Choroid plexus epithelial cell (primary cell): ENCODE measurements at regions not wholly inside any gene's neighbourhood (a gene's known extent, or its start where the extent isn't known, plus 50 kb on each side); places are given as distances from the start of the nearest gene placed in this dataset.
A peak's percentile ranks its signal among the peaks of the same experiment; 100 is the strongest.
"Not testable (repeated sequence)": the region's sequence is repeated elsewhere in the genome, so short reads cannot be mapped to it uniquely, and the experiment has no call there.

Experiments
- DNase-seq: peaks from one replicate; pipeline ENCODE4 v3.0.0-alpha.2; 2010; ENCODE audit warnings: low read depth
- H3K4me3 ChIP-seq: 2 replicates; pipeline ENCODE4 v1.5.1; 2011; ENCODE audit warnings: low read depth, mild to moderate bottlenecking, control low read depth, low read length, moderate library complexity
- TF ChIP-seq, protein P1 (sequence below): conservative IDR thresholded peaks from 2 replicates; pipeline ENCODE4 v1.5.1; 2011; ENCODE audit warnings: low read depth, mild to moderate bottlenecking, control low read depth, inconsistent platforms, low read length, moderate library complexity

DNA sequence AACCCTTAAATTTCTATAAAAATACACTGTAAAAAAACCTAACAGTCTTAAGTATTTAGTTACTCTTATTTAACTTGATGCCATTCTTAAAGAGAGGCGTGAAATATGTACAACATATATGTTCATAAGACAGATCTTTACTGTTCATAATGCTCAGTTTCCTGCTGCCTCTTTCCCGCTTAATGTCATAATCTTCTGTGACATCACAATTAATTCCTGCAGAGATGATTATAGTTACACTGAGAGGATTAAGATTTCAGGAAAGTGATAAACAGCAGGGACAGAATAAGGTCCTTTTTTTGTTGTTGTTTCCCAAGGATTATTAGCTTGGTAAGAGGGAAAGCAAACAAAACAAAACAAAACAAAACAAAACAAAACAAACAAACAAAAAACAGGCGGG is 801.4 kb downstream of the FLRT2 start:
- DNase-seq: no peak
- TF ChIP-seq, protein P1, sequence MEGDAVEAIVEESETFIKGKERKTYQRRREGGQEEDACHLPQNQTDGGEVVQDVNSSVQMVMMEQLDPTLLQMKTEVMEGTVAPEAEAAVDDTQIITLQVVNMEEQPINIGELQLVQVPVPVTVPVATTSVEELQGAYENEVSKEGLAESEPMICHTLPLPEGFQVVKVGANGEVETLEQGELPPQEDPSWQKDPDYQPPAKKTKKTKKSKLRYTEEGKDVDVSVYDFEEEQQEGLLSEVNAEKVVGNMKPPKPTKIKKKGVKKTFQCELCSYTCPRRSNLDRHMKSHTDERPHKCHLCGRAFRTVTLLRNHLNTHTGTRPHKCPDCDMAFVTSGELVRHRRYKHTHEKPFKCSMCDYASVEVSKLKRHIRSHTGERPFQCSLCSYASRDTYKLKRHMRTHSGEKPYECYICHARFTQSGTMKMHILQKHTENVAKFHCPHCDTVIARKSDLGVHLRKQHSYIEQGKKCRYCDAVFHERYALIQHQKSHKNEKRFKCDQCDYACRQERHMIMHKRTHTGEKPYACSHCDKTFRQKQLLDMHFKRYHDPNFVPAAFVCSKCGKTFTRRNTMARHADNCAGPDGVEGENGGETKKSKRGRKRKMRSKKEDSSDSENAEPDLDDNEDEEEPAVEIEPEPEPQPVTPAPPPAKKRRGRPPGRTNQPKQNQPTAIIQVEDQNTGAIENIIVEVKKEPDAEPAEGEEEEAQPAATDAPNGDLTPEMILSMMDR: no peak
- no peak overlapping the region for H3K4me3 ChIP-seq

DNA sequence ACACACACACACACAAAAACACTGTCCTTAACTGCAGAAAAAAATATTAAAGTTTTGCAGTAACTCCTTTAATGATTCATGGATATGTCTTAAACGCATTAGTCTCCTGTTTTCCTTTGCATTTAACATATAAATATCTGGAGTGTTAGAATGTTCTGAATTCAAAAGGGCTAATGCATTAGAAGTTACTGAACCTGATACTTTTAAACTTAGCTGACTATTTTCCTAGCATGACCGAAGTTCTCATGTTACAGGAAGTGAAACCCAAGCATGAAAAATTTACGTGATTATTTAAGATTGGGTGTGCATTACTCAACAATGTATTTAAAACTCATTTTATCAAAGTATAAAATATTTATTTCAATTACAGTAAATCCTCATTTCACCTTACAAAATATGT is 791.2 kb downstream of the FLRT2 start:
- peak; percentile 51 for DNase-seq
- TF ChIP-seq, protein P1: no peak
- H3K4me3 ChIP-seq: no peak overlapping the region

DNA sequence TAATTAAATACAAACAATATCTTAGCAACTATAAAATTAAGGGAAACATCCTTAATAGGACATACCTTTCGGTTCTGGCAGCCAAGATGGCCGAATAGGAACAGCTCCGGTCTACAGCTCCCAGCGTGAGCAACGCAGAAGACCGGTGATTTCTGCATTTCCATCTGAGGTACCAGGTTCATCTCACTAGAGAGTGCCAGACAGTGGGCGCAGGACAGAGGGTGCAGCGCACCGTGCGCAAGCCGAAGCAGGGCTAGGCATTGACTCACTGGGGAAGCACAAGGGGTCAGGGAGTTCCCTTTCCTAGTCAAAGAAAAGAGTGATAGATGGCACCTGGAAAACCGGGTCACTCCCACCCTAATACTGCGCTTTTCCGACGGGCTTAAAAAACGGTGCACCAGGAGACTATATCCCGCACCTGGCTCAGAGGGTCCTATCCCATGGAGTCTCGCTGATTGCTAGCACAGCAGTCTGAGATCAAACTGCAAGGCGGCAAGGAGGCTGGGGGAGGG is 782.3 kb downstream of the FLRT2 start:
- H3K4me3 ChIP-seq, DNase-seq: not testable (repeated sequence)

DNA sequence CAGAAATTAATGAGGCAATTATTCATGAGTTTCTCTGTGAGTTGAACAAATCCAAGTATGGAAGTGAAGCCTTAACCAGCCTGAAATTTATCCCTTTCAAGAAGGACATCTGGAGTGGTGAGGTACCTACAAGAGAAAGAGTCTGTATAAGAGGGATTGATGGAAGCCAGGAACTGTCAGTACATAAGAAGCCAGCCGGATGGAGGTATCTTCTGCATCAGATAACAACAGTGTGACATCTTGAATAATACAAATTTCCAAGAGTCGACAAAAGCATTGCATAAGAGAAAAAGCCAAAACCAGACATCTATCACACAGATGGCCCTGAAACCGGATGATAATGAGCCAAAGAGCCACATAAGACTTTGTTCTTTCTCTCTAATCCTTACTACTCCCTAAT is 781.2 kb downstream of the FLRT2 start:
- TF ChIP-seq, protein P1: no peak
- no peak overlapping the region for H3K4me3 ChIP-seq
- DNase-seq: no peak

DNA sequence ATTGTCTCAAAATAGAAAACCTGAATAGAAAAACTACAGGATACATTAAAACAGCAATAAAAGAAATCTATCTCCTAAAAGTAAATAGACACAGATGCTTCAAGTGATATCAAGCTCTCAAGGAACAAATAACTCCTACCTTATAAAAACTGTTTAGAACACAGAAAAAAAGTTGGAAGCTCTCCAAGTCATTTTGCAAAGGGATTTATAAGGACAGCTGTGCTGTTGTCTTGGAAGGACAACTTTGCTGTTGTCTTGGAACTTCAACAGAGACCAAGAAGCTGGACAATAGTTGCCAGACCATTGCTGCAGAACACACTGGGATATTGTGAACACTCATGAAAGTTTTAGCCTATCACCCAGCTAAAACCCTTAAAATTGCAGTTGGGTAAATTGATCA is 780.7 kb downstream of the FLRT2 start:
- no peak overlapping the region for H3K4me3 ChIP-seq
- TF ChIP-seq, protein P1: no peak
- DNase-seq: no peak

DNA sequence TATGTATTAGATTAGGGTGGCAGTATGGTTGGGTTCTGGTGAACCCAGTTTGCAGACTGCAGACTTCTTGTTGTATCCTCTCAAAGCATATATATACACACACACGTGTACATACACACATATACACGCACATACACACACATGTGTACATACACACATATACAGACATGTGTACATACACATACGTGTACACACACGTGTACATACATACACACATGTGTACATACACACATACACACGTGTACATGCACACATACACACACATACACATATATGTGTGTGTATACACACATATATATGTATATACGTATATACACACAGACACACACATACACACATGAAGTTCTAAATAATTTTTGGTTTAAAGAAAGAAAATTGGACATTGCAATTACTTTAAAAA is 780.2 kb downstream of the FLRT2 start:
- TF ChIP-seq, protein P1: no peak
- no peak for DNase-seq
- no peak overlapping the region for H3K4me3 ChIP-seq

DNA sequence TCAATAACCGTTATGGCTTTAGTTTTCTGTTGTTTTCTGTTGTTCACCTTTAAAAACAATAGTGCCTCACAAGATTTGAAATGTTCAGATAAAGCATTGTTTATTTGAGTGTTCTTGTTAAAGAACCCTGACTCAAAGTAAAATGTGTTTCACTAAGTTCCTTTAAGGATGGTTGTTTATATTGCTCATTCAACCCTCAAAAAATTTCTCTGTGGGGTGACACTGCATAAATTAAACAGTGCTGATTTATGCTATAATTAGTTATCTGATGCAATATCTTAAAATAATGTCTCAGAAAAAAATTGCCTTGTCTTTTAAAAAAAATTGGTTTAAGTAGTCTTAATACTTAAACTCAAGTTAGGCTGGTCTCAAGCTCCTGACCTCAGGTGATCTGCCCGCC is 775.1 kb downstream of the FLRT2 start:
- TF ChIP-seq, protein P1: no peak
- no peak for DNase-seq
- H3K4me3 ChIP-seq: no peak overlapping the region

DNA sequence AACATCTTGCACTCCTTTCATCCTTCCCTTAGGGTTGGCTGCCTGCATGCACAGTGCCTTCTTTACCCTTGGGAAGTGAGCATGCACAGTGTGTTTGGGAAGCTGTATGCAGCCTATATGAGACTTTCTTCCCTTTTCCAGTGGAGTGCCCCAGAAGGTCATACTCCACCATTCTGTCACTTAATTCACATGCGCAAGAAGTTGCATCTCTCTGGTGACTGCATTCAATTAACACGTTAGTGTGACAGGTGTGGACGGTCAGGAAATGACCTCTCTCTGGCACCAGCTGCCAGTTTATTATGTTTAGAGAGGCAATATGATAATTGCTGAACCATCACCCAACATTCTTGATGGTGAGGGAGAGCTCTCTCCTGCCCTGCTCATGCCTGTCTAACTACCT is 770.0 kb downstream of the FLRT2 start:
- TF ChIP-seq, protein P1: no peak
- H3K4me3 ChIP-seq: no peak overlapping the region
- DNase-seq: no peak
